Body of pancreas (tissue), 4 donors: ENCODE measurements at regions not wholly inside any gene's neighbourhood (a gene's known extent, or its start where the extent isn't known, plus 50 kb on each side); places are given as distances from the start of the nearest gene placed in this dataset.

Experiments used
- ATAC-seq: fragments of 150-250 bp; one replicate; pipeline ENCODE4 v1.9.1; 2016
- DNase-seq, 4 donors: peaks; one replicate each; pipeline ENCODE4 v3.0.0-alpha.2; 2019
- H3K27ac ChIP-seq, 4 donors: fragments of 200-600 bp; sonication (generic); 1 replicate in 3 of 4; 2 replicates in 1 of 4; pipeline versions ENCODE4 v1.5.1 to v1.6.1; 2016 to 2019; ENCODE audit warnings: mild to moderate bottlenecking in 1 of 4, mixed read lengths in 1 of 4, moderate library complexity in 1 of 4
- H3K27me3 ChIP-seq, 2 donors: fragments of 200-600 bp; sonication (generic); one replicate each; pipeline ENCODE4 v1.6.0; 2016; ENCODE audit warnings: mild to moderate bottlenecking in 1 of 2
- H3K36me3 ChIP-seq, 2 donors: fragments of 200-600 bp; sonication (generic); replicated peaks in 1 of 2; 2 replicates each; pipeline ENCODE4 v1.5.1; 2016; ENCODE audit warnings: low read depth in 2 of 2; ENCODE audit not compliant: insufficient read depth in 1 of 2
- H3K4me1 ChIP-seq: fragments of 200-600 bp; sonication (generic); one replicate; pipeline ENCODE4 v1.6.0; 2016
- H3K4me3 ChIP-seq, 2 donors: fragments of 200-600 bp; sonication (generic); 1 replicate in 1 of 2; 2 replicates in 1 of 2; pipeline ENCODE4 v1.5.1; 2016 to 2019
- H3K9me3 ChIP-seq, 3 donors: fragments of 200-600 bp; sonication (generic); 1 replicate in 2 of 3; 2 replicates in 1 of 3; pipeline ENCODE4 v1.5.1; 2016
- POLR2A ChIP-seq, 3 donors: fragments of 450-650 bp; IDR thresholded peaks; one replicate each; pipeline ENCODE4 v1.6.1; 2016; ENCODE audit warnings: antibody characterized with exemption in 3 of 3, mild to moderate bottlenecking in 2 of 3
- WGBS, 2 donors: methylation state at CpG; one replicate each; pipeline ENCODE4 v1.1.5; 2017; 5-methylcytosine and 5-hydroxymethylcytosine counted together
- intact Hi-C: fragments of 100-400 bp; cut with DNase I; formaldehyde crosslinking; loops from one replicate; pipeline ENCODE4 v1.15.1; 2023
- TF ChIP-seq, protein P1 (sequence below), 7 experiments: fragments of 450-650 bp in 4 of 7; fragments of 200-600 bp in 3 of 7; sonication (generic) in 3 of 7; IDR thresholded peaks; one replicate each; pipeline ENCODE4 v1.5.1; 2016 to 2019; ENCODE audit warnings: antibody characterized with exemption in 7 of 7

DNA sequence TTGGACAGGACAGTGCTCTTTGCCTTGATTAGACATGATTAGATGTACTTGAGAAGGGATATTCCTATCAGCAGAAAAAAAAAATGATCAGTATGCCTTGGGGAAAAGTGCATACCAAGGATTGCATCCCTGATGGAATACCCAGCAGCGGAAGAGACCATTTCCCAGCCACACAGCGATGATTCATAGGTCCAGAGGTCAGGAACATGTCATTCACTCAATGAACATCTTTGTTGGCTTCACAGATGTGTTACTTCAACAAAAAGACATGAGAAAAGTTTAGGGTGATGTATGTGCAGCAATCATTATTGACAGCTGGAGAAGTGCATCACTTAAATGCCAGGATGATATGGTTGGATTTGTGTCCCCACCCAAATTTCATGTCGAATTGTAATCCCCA, 293.5 kb downstream of the ZNF674 start:
- H3K36me3 ChIP-seq, result no peaks in the 10 kb centered on the region
- H3K27ac ChIP-seq, result no peak overlapping the region
- H3K27me3 ChIP-seq, result no peaks in the 10 kb centered on the region
- TF ChIP-seq POLR2A (IDR thresholded peaks at IDR 0.05), result no peak
- TF ChIP-seq, protein P1, sequence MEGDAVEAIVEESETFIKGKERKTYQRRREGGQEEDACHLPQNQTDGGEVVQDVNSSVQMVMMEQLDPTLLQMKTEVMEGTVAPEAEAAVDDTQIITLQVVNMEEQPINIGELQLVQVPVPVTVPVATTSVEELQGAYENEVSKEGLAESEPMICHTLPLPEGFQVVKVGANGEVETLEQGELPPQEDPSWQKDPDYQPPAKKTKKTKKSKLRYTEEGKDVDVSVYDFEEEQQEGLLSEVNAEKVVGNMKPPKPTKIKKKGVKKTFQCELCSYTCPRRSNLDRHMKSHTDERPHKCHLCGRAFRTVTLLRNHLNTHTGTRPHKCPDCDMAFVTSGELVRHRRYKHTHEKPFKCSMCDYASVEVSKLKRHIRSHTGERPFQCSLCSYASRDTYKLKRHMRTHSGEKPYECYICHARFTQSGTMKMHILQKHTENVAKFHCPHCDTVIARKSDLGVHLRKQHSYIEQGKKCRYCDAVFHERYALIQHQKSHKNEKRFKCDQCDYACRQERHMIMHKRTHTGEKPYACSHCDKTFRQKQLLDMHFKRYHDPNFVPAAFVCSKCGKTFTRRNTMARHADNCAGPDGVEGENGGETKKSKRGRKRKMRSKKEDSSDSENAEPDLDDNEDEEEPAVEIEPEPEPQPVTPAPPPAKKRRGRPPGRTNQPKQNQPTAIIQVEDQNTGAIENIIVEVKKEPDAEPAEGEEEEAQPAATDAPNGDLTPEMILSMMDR (IDR thresholded peaks at IDR 0.05), result no peak
- DNase-seq (no peak), ATAC-seq (no peak)
- H3K9me3 ChIP-seq, result no peaks in the 10 kb centered on the region
- H3K4me1 ChIP-seq, result no peaks in the 10 kb centered on the region
- intact Hi-C loops, result no loop called here
- no peak overlapping the region for H3K4me3 ChIP-seq
- WGBS, 2 donors, result 57 to 71% methylated on average over 3 of the region's 3 CpGs

DNA sequence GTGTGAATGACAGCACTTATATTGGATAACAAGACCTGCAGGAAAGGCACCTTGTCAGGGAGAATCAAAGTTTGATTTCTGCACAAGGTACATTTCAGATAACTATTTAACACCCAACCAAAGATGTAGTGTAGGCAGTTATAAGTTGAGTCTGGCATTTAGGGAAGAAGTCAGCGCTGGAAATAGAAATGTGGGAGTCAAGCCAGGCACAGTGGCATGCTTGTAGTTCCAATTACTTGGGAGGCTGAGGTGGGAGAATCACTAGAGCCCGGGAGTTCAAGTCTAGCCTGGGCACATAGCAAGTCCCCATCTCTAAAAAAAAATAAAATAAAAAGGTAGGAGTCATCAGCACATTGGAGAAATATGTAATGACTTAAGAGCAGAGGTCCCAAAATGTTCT, 295.1 kb downstream of the ZNF674 start:
- no peak for TF ChIP-seq POLR2A (IDR thresholded peaks at IDR 0.05)
- TF ChIP-seq, protein P1 (IDR thresholded peaks at IDR 0.05), result no peak
- H3K9me3 ChIP-seq, result no peaks in the 10 kb centered on the region
- H3K4me1 ChIP-seq, result no peaks in the 10 kb centered on the region
- WGBS, 2 donors, result 77 to 85% methylated on average over 2 of the region's 2 CpGs
- no peaks in the 10 kb centered on the region for H3K36me3 ChIP-seq
- H3K27ac ChIP-seq, result no peak overlapping the region
- no peak overlapping the region for H3K4me3 ChIP-seq
- DNase-seq (no peak), ATAC-seq (no peak)
- H3K27me3 ChIP-seq, result no peaks in the 10 kb centered on the region
- intact Hi-C loops, result no loop called here

DNA sequence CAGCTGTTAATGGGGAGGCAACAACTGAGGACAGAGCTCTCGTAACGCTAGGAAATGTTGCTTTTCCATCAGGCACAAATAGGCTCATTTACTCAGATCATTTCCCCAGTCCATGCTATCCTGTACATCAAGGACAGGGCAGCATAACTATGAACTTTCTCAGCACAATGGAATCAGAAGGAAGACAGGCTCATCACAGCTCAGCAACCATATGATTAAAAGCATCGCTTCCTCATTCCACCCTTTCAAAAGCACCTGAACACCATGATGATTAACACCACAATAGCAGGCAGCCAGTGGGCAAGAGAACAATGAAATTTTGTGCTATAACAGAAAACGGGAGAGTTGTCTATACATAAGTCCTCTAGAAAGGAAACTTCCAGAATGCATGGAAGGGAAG, 297.8 kb downstream of the ZNF674 start:
- TF ChIP-seq, protein P1 (IDR thresholded peaks at IDR 0.05), result no peak
- no peak for TF ChIP-seq POLR2A (IDR thresholded peaks at IDR 0.05)
- H3K9me3 ChIP-seq, result no peaks in the 10 kb centered on the region
- no peak for ATAC-seq

DNA sequence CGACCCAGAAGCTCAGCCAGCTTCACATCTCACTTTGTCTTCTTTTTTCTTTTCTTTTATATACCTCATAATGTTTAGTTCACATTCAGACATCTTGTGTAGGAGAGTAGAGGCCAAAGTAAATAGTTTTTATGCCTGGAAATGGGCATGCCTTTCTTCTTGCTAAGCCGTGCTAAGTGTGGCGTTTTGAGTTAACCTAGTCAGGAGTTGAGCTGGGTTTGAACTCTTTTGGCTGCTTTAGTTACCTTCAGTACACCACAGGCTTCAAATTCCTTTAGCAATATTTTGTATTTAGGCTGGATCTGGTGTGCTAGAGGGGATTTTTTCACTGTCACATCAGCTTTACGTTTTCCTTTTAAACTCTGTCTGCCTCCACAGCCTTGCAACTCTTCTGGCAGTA, 300.8 kb downstream of the ZNF674 start:
- TF ChIP-seq POLR2A (IDR thresholded peaks at IDR 0.05), result no peak
- TF ChIP-seq, protein P1 (IDR thresholded peaks at IDR 0.05), result no peak
- no peaks in the 10 kb centered on the region for H3K9me3 ChIP-seq

More for the DNA sequence above, 297.8 kb downstream of the ZNF674 start:
- intact Hi-C loops, result no loop called here
- Histone ChIP-seq H3K27ac (no peak overlapping the region), H3K27me3 (no peaks in the 10 kb centered on the region), H3K4me3 (no peak overlapping the region), H3K36me3 (no peaks in the 10 kb centered on the region), H3K4me1 (no peaks in the 10 kb centered on the region)
- 72 to 74% methylated on average over 3 to 4 of the region's 4 CpGs for WGBS, 2 donors
- DNase-seq, result no peak

DNA sequence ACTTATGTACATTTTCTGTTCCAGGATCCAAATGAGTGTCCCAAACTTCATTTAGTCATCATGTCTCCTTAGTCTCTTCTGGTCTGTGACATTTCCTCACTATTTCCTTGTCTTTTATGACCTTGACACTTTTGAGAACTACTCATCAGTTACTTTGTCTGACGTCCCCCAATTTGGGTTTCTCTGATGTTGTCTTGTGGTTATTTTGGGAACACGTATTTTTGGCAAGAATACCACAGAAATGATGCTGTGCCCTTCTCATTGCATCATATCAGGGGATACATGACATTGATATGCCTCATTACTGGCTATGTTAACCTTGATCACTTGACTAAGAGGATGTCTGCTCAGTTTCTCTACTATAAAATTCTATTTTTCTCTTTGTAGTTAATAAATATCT, 308.8 kb downstream of the ZNF674 start:
- TF ChIP-seq, protein P1 (IDR thresholded peaks at IDR 0.05), result no peak
- no peak for TF ChIP-seq POLR2A (IDR thresholded peaks at IDR 0.05)
- DNase-seq (no peak), ATAC-seq (no peak)
- no peak overlapping the region for H3K27ac ChIP-seq
- H3K4me3 ChIP-seq, result no peak overlapping the region
- H3K27me3 ChIP-seq, result no peaks in the 10 kb centered on the region
- 17 to 27% methylated on average over 2 of the region's 2 CpGs for WGBS, 2 donors
- no peaks in the 10 kb centered on the region for H3K36me3 ChIP-seq
- H3K4me1 ChIP-seq, result no peaks in the 10 kb centered on the region
- no peaks in the 10 kb centered on the region for H3K9me3 ChIP-seq
- intact Hi-C loops, result no loop called here

More for the DNA sequence above, 300.8 kb downstream of the ZNF674 start:
- H3K27ac ChIP-seq, result no peak overlapping the region
- DNase-seq (no peak), ATAC-seq (no peak)
- H3K36me3 ChIP-seq, result no peaks in the 10 kb centered on the region
- WGBS, 2 donors, result 61 to 62% methylated on average over 4 of the region's 4 CpGs
- H3K27me3 ChIP-seq, result no peaks in the 10 kb centered on the region
- intact Hi-C loops, result no loop called here
- no peaks in the 10 kb centered on the region for H3K4me1 ChIP-seq
- H3K4me3 ChIP-seq, result no peak overlapping the region
